Gastroesophageal sphincter (tissue), 3 donors: ENCODE measurements at regions not wholly inside any gene's neighbourhood (a gene's known extent, or its start where the extent isn't known, plus 50 kb on each side); places are given as distances from the start of the nearest gene placed in this dataset.

ENCODE experiments used
- EP300 ChIP-seq: sonication (generic); formaldehyde crosslinking; IDR thresholded peaks from one replicate; pipeline ENCODE4 v1.6.1; 2017; ENCODE audit warnings: antibody characterized with exemption, mild to moderate bottlenecking
- POLR2A ChIP-seq, 2 donors: fragments of 450-650 bp; IDR thresholded peaks; one replicate each; pipeline ENCODE4 v1.6.1; 2017; ENCODE audit warnings: antibody characterized with exemption in 2 of 2, mild to moderate bottlenecking in 2 of 2, moderate library complexity in 1 of 2
- TF ChIP-seq, protein P1 (sequence below), 4 experiments: fragments of 200-600 bp in 2 of 4; fragments of 450-650 bp in 2 of 4; sonication (generic) in 1 of 4; IDR thresholded peaks; one replicate each; pipeline ENCODE4 v1.5.1; 2017 to 2019; ENCODE audit warnings: antibody characterized with exemption in 4 of 4, mild to moderate bottlenecking in 2 of 4, moderate library complexity in 2 of 4

DNA sequence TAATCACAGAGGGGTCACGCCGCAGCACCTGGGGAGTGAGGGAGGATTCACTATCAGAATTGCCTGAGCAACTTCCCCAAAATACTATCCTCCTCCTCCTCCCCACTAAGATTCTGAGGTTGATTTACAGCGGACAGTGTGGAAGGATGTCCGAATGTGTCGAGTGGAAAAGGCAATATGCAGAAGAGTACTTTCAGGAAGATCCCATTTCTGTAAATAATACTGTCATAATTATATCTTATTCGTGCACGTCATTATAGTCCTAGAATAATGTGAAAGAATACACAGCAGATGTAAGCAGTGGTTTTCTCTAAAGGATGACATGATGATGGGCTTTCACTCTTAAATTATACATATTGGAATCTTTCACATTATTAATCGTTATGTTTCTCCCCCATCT lies 149.8 kb upstream of the NOCT start:
- TF ChIP-seq, protein P1, sequence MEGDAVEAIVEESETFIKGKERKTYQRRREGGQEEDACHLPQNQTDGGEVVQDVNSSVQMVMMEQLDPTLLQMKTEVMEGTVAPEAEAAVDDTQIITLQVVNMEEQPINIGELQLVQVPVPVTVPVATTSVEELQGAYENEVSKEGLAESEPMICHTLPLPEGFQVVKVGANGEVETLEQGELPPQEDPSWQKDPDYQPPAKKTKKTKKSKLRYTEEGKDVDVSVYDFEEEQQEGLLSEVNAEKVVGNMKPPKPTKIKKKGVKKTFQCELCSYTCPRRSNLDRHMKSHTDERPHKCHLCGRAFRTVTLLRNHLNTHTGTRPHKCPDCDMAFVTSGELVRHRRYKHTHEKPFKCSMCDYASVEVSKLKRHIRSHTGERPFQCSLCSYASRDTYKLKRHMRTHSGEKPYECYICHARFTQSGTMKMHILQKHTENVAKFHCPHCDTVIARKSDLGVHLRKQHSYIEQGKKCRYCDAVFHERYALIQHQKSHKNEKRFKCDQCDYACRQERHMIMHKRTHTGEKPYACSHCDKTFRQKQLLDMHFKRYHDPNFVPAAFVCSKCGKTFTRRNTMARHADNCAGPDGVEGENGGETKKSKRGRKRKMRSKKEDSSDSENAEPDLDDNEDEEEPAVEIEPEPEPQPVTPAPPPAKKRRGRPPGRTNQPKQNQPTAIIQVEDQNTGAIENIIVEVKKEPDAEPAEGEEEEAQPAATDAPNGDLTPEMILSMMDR (IDR thresholded peaks at IDR 0.05), result no peak
- no peak for TF ChIP-seq EP300
- TF ChIP-seq POLR2A (IDR thresholded peaks at IDR 0.05), result no peak
